ENCODE measurements at regions not wholly inside any gene's neighbourhood (a gene's known extent, or its start where the extent isn't known, plus 50 kb on each side); places are given as distances from the start of the nearest gene placed in this dataset.

DNA sequence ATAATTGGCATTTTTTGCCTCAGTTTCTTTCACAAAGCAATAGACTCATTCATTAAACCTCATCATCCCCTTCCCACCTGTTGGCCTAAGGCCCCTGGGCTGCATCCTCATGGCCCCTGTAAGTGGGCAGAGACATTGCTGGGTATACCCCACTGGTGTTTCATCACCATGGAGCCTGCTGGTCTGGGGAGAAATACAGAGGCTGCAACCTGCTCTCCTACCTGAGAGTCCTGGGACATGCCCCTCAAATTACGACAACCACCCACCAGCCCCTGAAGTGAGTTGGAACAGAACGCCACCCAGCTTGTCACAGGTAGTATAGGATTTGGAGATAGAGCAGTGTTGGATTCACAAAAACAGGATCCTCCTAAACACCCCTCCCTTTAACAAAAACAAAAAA is 190.8 kb downstream of the ANKRD60 start:
- no peak overlapping the region for H4K8ac ChIP-seq (ENCODE audit: extremely low read depth, insufficient read depth, low read length)
- no peak overlapping the region for H2AK5ac ChIP-seq (ENCODE audit: low read depth, low read length)
- H3K9ac ChIP-seq (replicated peaks in 1 of 4; ENCODE audit: extremely low read depth in 1 of 4, low read depth in 3 of 4, low read length in 3 of 4), result no peak overlapping the region
- no peaks in the 10 kb centered on the region for H3K79me1 ChIP-seq (ENCODE audit: low read depth, low read length)
- POLR2A ChIA-PET (ENCODE audit: partially characterized antibody), result no interaction called here
- FAIRE-seq (no peak), DNase-seq (ENCODE audit: low read depth in 1 of 2, low spot score in 2 of 2) (peak in 1 of 2 experiments; percentile 24)
- H2BK120ac ChIP-seq (replicated peaks; ENCODE audit: low read depth, low read length), result no peak overlapping the region
- H4K91ac ChIP-seq (replicated peaks; ENCODE audit: insufficient read length, low read length), result no peak overlapping the region
- H4K5ac ChIP-seq (ENCODE audit: insufficient read length, low read depth, low read length), result no peak overlapping the region
- H4K20me1 ChIP-seq (replicated peaks in 1 of 2; ENCODE audit: control insufficient read depth in 1 of 2, insufficient read depth in 2 of 2, low read length in 2 of 2), result no peaks in the 10 kb centered on the region
- no peaks in the 10 kb centered on the region for H3K79me2 ChIP-seq (ENCODE audit: control insufficient read depth in 1 of 2, insufficient read depth in 2 of 2, low read length in 2 of 2)
- H3K23me2 ChIP-seq (ENCODE audit: low read depth, low read length), result no peaks in the 10 kb centered on the region
- no peak overlapping the region for H2BK15ac ChIP-seq (ENCODE audit: low read length)
- H3K4me3 ChIP-seq (ENCODE audit: extremely low read depth in 1 of 4, insufficient read depth in 2 of 4, low read depth in 3 of 4, low read length in 4 of 4), result no peak overlapping the region
- H3K18ac ChIP-seq (ENCODE audit: extremely low read depth, low read length), result no peak overlapping the region
- H3K23ac ChIP-seq (ENCODE audit: insufficient read length), result no peak overlapping the region
- H3K14ac ChIP-seq (ENCODE audit: insufficient read length), result no peak overlapping the region
- no peak overlapping the region for H2AFZ ChIP-seq (ENCODE audit: low read length)
- H3K4me2 ChIP-seq (ENCODE audit: insufficient read depth in 1 of 2, low read depth in 2 of 2, low read length in 2 of 2), result no peak overlapping the region
- H2BK5ac ChIP-seq (ENCODE audit: low read depth, low read length), result no peak overlapping the region
- no peak overlapping the region for H3K27ac ChIP-seq (ENCODE audit: low read depth, low read length)
- H2BK20ac ChIP-seq (ENCODE audit: low read length), result no peak overlapping the region
- 91% methylated on average over 2 of the region's 2 CpGs; no CpG with 5 or more reads in 1 of the 2 experiments for WGBS, 2 experiments (ENCODE audit: extremely low coverage in 1 of 2, insufficient coverage in 1 of 2, insufficient read length in 1 of 2, insufficient replicate concordance in 2 of 2, low coverage in 1 of 2, low lambda C conversion rate in 2 of 2, missing lambda C conversion rate in 1 of 2)
- no peak overlapping the region for H3K56ac ChIP-seq (replicated peaks; ENCODE audit: insufficient read length, low read depth, low read length)
- no peak overlapping the region for H3K4ac ChIP-seq (replicated peaks; ENCODE audit: insufficient read length, low read depth, low read length)
- H2BK12ac ChIP-seq (ENCODE audit: low read depth, low read length), result no peak overlapping the region
- no peaks in the 10 kb centered on the region; a peak in 1 of 7 replicates for H3K27me3 ChIP-seq (replicated peaks in 1 of 4; ENCODE audit: control insufficient read depth in 3 of 4, extremely low read depth in 1 of 4, insufficient read depth in 3 of 4, low read length in 3 of 4)
- H3K4me1 ChIP-seq (replicated peaks in 1 of 4; ENCODE audit: control insufficient read depth in 3 of 4, insufficient read depth in 4 of 4, low read length in 3 of 4), result no peaks in the 10 kb centered on the region
- CTCF ChIA-PET (ENCODE audit: partially characterized antibody), result interaction anchor here (0.7 kb wide), 1 partner anchor 49 kb away, joined by 3 read pairs; no protein-coding TSS in a partner anchor
- no peaks in the 10 kb centered on the region for H3K9me3 ChIP-seq (ENCODE audit: insufficient read depth in 2 of 2, low read depth in 1 of 2, low read length in 1 of 2)
- no peaks in the 10 kb centered on the region for H3K36me3 ChIP-seq (ENCODE audit: control insufficient read depth in 2 of 4, insufficient read depth in 4 of 4, low read length in 3 of 4)
- no peak for TF ChIP-seq TAF1 (IDR thresholded peaks at IDR 0.05; ENCODE audit: low read depth, low read length)
- TF ChIP-seq TEAD4 (IDR thresholded peaks at IDR 0.05; ENCODE audit: low read depth, low read length), result no peak
- TF ChIP-seq SAP30 (IDR thresholded peaks at IDR 0.05; ENCODE audit: insufficient read depth, insufficient replicate concordance, low read length), result no peak
- TF ChIP-seq JUND (IDR thresholded peaks at IDR 0.05; ENCODE audit: low read length), result no peak
- TF ChIP-seq SRF (IDR thresholded peaks at IDR 0.05; ENCODE audit: low read depth, low read length), result no peak
- TF ChIP-seq, protein P1, sequence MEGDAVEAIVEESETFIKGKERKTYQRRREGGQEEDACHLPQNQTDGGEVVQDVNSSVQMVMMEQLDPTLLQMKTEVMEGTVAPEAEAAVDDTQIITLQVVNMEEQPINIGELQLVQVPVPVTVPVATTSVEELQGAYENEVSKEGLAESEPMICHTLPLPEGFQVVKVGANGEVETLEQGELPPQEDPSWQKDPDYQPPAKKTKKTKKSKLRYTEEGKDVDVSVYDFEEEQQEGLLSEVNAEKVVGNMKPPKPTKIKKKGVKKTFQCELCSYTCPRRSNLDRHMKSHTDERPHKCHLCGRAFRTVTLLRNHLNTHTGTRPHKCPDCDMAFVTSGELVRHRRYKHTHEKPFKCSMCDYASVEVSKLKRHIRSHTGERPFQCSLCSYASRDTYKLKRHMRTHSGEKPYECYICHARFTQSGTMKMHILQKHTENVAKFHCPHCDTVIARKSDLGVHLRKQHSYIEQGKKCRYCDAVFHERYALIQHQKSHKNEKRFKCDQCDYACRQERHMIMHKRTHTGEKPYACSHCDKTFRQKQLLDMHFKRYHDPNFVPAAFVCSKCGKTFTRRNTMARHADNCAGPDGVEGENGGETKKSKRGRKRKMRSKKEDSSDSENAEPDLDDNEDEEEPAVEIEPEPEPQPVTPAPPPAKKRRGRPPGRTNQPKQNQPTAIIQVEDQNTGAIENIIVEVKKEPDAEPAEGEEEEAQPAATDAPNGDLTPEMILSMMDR (IDR thresholded peaks at IDR 0.05; ENCODE audit: control extremely low read depth in 1 of 3, insufficient read depth in 1 of 3, low read depth in 1 of 3, low read length in 3 of 3), result no peak
- no peak for TF ChIP-seq CTBP2 (IDR thresholded peaks at IDR 0.05; ENCODE audit: borderline replicate concordance, insufficient read depth, insufficient read length, low read length)
- TF ChIP-seq SP2 (IDR thresholded peaks at IDR 0.05; ENCODE audit: low read length), result no peak
- TF ChIP-seq ASH2L (IDR thresholded peaks at IDR 0.05; ENCODE audit: low read length), result no peak
- TF ChIP-seq SIN3A (conservative IDR thresholded peaks at IDR 0.05 in 1 of 2, IDR thresholded peaks at IDR 0.05 in 1 of 2; ENCODE audit: low read depth in 1 of 2, low read length in 2 of 2), result no peak

Data from H1 (cell line).